A673 (cell line): ENCODE measurements at regions not wholly inside any gene's neighbourhood (a gene's known extent, or its start where the extent isn't known, plus 50 kb on each side); places are given as distances from the start of the nearest gene placed in this dataset.

Source experiments
- EZH2 ChIP-seq: fragments of 200-600 bp; sonication (generic); IDR thresholded peaks from 2 replicates; pipeline ENCODE4 v1.6.1; 2017; ENCODE audit warnings: borderline replicate concordance, low read depth, mild to moderate bottlenecking, mixed read lengths, antibody characterized with exemption, low read length; ENCODE audit not compliant: poor library complexity, severe bottlenecking
- TF ChIP-seq, protein P1 (sequence below): fragments of 300-800, 200-600 bp; sonication (generic); conservative IDR thresholded peaks from 2 replicates; pipeline ENCODE4 v1.5.1; 2017; ENCODE audit warnings: low read depth, mild to moderate bottlenecking, antibody characterized with exemption, low read length, moderate library complexity, mixed read lengths

DNA sequence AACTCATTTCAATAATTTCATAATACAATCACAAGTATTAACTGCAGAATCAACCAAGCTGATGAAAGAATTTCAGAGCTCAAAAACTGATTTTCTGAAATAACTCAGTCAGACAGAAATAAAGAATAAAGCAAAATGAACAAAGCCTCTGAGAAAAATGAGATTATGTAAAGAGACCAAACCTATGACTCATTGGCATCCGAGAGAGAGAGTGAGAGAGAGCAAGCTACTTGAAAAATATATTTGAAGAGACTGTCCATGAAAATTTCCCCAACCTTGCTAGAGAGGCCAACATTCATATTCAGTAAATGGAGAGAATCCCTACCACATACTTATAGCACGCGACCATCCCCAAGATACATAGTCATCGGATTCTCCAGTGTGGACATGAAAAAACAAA lies 1376.4 kb downstream of the CDH11 start:
- TF ChIP-seq, protein P1, sequence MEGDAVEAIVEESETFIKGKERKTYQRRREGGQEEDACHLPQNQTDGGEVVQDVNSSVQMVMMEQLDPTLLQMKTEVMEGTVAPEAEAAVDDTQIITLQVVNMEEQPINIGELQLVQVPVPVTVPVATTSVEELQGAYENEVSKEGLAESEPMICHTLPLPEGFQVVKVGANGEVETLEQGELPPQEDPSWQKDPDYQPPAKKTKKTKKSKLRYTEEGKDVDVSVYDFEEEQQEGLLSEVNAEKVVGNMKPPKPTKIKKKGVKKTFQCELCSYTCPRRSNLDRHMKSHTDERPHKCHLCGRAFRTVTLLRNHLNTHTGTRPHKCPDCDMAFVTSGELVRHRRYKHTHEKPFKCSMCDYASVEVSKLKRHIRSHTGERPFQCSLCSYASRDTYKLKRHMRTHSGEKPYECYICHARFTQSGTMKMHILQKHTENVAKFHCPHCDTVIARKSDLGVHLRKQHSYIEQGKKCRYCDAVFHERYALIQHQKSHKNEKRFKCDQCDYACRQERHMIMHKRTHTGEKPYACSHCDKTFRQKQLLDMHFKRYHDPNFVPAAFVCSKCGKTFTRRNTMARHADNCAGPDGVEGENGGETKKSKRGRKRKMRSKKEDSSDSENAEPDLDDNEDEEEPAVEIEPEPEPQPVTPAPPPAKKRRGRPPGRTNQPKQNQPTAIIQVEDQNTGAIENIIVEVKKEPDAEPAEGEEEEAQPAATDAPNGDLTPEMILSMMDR = no peak
- no peak for TF ChIP-seq EZH2
